NCI-H1436 (cell line): ENCODE measurements at regions not wholly inside any gene's neighbourhood (a gene's known extent, or its start where the extent isn't known, plus 50 kb on each side); places are given as distances from the start of the nearest gene placed in this dataset.

Experiments used
- DNase-seq: peaks from one replicate; lab custom pipeline; 2025; lab: John Stamatoyannopoulos, UW

DNA sequence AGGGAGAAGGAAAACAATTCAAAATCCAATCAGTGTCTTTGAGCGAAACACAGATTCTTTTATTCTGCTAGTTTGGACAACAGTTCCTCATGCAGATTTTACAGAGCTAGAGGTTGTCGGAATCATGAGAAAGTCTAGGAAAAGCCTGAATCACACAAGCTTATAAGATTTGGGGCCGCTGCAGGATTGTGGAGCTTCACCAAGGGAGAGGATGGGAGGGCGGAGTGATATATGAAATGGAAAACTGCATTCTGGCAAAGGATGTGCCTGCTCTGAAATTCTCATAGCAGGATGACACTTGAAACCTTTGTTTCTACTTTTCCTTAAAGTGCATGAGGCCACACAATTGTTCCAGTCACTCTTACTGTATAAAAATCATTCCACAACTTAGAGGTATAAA lies 134.3 kb downstream of the OR2K2 start:
- DNase-seq: no peak

DNA sequence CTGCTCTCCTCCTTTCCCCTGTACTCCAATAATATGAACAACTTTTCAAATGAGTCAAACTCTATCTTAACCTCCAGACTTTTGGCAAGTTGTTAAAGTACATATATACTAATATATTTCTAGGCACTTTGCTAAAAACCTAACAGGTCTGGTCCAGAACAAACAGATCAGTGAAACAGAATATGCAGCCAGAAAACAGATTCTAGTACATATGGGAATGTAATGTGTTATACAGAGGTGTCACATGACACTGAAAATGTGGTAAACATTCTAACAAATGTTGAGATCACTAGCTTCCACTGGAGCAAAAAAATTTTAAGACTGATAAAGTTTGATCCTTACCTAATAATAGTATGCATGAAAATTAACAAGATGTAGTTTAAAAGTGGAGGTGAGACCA lies 136.9 kb downstream of the OR2K2 start:
- no peak for DNase-seq

DNA sequence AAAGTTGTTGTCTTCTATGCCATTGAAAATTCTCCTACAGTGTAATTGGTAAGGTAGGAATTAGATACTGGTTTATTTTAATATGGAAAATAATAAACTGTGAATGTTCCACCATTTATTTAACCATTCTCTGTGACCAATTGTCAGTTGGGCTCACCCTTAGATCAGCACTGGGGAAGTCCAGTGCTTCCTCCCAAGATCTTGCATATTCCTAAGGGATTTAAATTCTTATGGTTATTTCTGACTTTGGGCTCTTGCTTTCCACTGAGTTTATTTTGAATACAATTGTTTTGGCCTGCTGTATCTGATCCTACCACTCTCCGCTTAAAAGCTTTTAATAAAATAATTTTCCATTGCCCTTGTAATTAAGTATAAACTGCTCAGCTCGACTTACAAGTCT lies 137.4 kb downstream of the OR2K2 start:
- DNase-seq: no peak

DNA sequence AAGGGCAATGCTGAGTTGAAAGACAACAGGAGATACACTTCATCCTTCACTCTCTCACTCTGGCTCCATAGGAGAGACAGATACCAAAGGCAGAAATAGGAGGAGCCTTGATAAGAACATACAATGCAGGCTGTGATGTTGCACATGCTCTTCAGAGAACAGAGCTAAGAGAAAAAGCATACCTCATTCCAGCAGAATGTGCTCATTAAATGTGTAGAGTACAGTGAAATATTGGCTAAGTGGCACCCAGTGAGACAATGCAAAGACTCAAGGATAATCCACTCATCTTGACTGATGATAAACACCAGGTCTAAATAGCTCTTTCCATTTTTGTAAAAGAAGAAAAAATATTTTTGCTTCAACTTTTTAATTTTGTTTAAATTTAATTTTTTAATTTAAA lies 139.7 kb downstream of the OR2K2 start:
- DNase-seq: no peak

DNA sequence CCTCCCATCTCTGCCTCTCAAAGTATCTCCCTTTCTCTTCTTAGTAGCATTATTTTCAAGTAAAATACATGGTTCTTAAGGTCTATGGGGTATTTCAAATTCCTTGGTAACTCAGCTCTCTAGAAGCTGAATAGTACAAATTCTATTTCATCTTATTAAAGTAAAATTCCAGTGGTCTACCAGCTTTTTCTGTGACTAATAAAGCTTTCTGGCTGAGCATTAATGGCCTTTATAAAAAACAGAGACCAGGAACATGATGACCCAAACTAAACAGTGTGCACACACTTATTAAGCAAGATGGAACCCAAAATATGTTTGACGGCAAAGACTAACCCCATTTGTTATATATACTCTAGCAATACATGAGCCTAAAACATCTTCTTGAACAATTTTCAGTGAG lies 142.6 kb downstream of the OR2K2 start:
- no peak for DNase-seq

DNA sequence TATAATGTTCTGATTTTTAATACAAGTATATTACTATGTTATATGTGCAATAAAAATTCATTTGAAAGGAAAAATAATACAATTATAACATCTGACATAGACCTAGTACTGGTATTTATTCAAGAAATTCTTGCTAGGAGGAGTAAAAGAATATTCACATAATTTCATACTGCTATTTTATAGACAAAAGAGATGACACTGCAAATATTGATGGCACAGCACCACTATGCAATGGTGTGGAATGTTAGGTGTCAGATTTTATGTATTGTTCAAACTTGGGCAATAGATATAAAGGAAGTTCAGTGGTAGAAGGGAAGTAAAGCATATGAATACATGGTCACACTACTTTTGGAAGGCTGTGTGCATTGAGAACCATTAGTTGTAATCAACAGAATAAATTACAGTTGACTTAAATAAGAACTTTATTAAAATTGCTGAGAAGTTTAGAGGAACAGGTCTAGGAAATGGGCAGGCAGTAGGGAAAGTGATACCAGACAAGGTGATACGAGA lies 143.9 kb downstream of the OR2K2 start:
- DNase-seq: no peak

DNA sequence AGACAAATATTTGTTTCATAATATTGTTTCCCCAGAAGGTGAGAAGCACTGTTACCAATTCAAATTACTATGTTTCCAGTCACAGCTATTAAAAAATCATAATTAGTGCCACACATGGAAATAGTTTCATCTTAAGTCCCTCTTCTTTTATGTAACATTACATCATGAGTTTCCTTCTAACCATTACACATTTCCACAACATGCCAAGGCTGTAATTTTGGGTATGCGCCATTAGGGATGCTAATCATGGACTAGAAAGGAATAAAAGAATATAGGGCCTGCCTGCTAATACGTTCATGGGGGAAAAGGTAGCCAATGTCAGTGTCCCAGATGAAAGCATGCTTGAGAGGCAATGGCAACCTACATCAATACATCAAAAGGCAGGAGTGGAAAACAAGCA lies 142.5 kb upstream of the LPAR1 start:
- no peak for DNase-seq

DNA sequence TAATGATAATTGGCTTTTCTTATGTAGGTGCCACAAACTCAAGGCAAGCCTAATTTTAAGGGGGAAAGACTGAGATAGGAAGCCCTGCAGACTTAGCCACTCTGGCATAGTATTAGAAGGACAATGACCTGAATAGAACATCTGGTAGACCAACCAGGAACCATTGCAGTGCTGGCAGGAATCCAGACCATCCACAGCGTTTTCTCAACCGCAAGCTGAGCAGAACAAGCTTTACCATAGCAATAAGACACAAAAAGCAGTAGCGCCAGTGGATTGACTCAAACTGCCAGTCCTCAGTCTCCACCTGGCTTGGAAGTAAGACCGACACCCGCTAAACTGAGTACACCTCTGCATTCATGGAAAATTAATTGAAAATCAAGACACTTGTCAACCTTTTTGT lies 141.3 kb upstream of the LPAR1 start:
- no peak for DNase-seq

DNA sequence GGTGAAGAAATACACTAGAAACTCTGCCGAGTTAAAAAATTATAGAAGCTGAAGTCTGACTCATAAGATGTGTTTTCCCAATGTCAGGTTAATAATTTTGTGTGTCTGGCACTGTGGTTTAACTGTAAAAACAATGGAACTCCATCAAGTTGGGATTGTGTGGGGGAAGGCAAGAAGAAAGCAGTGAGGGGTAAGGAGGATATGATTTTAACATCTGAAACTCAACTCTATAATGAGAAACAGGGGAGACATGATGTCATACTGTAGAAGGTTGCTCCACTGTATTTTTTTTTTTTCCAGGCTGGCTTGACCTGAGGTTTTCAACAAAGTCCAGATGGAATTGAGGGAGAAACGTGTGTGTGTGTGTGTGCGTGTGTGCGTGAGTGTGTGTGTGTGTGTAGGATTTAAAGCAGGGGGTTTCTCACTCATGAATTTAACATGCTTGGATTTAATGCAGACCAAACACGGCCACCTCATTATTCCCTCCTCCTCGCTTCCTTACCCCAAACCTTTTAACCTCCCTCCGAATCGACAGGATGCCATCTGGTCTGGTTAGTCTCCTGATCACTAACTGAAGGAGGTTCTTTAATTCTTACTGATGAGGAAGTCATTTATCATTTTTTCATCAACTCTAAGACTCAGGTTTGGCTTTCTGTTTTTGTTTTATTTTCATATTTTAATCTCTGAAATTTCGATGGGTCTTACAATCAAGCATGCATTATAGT lies 140.2 kb upstream of the LPAR1 start:
- no peak for DNase-seq

DNA sequence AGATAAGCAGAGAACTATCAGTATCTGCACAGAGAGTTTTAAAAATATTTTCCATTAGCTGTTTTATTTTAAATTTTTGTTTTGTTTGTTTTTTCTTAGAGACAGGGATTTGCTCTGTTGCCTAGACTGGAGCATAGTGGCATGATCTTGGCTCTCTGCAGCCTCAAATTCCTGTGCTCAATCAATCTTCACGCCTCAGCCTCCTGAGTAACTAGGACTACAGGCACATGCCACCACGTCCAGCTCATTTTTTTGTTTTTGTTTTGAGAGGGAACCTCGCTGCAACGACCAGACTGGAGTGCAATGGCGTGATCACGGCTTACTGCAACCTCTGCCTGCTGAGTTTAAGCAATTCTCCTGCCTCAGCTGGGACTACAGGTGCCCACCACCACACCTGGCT lies 138.2 kb upstream of the LPAR1 start:
- DNase-seq: no peak

DNA sequence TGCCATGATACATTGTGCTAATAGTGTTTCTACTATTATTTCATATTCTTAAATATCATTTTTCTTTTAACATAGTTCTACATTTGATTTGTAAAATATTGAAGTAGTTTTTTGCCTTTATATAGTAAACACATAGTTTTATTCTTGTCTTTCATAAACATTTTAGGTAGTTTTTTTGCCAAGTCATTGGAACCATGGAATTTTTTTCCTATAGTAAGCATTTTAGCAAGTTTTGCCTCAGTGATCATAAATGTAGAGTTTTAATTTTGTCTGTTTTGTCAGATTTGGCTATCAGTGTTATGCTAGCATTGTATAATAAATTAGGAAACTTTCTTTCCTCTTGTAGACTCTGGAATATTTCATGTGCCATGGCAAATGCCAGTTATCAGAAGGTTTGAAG lies 137.1 kb upstream of the LPAR1 start:
- no peak for DNase-seq

DNA sequence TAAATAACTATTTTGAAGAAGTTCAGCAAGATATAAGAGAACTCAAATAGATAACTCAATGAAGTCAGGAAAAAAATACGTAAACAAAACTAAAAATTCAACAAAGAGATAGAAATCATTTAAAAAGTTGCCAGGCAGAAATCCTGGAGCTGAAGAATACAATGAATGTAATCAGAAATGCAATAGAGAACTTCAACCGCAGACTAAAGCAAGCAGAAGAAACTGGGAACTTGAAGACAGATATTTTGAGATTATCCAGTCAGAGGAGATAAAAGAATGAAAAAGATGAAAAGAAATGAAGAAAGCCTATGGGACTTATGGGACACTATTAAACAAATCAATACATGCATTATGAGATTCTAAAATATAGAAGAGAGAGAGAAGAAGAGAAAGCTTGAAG lies 129.1 kb upstream of the LPAR1 start:
- no peak for DNase-seq

DNA sequence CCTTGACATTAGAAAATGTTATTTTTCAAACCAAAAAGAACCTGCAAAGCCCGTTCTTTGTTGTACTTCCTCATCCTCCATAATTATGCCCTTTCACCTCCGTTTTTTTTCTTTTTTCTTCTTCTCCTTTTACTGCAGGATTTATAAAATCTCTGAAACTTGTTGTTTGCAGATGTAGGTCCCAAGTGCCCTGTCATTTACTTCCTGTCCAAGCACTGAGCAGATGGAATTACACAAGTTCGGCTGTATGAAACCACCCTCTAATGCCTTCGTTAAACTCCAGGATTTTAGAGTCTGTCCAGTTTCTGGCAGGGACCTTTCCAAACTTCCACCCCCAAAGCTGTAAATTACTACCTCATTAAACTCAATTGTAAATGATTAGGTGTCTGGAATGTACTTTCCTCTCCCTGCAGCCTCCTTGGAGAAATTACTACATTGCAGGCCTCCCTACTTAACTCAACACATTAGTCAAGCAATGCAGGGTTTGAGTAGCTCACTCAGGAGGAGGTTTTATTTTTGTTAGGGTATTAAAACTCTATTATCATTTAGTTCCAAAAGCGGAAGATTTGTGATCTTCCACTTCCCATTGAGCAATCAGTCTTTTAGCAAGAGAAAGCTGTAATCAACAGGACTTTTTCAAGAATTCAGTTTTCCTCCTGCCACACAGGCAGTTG lies 125.6 kb upstream of the LPAR1 start:
- no peak for DNase-seq

DNA sequence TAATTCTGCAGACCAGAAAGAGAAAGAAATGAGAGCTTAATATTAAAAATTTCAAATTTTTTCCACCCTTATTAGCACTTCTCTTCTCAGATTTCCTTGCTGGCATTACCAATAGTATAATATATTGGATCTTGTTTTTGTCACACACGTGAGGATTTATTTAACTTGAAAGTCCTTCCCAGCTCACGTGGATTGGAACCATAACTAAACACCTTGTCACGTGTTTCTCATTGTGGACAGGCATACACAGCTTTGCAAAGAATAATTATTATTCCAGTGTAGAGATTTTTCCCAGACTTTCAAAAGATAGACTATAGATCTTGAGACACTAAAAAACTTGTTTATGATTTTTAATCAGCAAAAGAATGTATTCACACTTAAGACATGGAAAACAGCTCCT lies 123.8 kb upstream of the LPAR1 start:
- no peak for DNase-seq

DNA sequence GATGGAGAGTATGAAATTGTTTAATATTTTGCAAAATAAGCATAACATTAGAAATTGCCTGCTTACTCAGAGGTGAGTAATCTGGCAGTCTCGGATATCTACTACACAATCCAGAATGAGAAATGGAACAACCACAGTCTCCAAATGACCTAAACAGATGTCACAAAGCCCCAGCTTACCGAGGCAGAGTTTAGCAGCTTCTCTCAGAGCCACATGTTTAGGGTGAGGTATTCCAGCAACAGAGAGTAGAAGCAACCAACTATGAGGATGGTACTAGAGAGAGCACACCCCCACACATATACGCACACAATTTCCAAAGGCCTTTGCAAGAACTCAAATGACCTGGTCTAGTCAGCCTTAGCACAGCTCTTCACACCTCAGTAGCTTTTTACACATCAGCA lies 122.7 kb upstream of the LPAR1 start:
- DNase-seq: no peak

DNA sequence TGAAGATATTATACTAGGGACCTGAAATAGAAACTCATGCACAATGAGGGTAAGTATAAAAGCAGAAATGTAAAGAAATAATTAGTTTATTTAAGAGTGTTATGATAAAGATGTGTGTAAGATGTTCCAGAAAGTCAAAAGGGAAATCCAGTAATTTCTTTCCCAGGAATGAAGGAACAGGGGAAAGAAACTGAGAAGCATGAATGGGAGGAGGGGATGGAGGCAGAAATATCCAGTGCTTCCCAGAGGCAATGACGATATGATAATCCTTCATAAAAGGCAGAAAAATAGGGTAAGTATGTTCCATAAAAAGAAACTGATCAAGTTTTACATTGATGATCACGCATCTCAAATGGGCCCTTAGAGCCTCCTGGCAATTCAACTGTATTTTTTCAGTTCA lies 120.7 kb upstream of the LPAR1 start:
- DNase-seq: no peak

DNA sequence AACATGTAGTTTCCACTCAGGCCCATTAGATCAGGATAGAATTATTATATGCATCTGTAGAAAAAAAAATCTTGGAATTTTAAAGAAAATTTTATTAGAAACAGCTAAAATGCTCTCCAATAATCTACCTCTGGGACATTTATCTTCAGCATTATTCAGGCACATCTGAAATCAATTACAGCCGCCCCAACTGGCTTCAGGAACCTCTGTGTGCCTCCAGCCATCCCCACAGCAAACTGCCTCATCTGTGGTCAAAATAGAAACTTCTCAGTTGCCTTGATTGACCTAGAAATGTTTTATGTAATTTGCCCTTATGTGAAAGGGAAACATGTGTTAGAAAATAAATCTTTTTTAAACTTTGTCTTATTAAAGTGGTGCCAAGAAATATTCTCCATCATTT lies 120.1 kb upstream of the LPAR1 start:
- no peak for DNase-seq

DNA sequence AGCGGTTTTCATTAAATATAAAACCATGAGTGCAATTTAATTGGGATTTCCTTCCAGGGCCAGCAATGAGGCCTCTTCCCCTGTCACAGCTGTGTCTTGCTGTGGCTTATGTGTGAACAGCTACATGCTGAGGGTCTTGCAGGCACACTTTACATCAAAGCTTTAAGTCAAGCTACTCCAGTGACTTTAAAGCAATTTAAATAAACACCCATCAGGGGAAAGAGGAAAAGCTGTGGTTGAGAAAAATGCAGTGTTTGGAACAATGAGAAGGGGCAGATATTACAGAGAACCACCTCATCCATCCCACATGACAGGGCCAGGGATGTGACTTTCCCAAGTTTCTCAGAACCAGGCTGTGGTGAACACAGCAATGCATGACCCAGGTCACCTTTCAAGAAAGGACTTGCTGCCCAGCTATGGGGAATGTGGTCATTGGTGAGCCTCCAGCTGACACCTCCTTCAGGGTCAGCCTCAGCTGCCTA lies 115.9 kb upstream of the LPAR1 start:
- no peak for DNase-seq

DNA sequence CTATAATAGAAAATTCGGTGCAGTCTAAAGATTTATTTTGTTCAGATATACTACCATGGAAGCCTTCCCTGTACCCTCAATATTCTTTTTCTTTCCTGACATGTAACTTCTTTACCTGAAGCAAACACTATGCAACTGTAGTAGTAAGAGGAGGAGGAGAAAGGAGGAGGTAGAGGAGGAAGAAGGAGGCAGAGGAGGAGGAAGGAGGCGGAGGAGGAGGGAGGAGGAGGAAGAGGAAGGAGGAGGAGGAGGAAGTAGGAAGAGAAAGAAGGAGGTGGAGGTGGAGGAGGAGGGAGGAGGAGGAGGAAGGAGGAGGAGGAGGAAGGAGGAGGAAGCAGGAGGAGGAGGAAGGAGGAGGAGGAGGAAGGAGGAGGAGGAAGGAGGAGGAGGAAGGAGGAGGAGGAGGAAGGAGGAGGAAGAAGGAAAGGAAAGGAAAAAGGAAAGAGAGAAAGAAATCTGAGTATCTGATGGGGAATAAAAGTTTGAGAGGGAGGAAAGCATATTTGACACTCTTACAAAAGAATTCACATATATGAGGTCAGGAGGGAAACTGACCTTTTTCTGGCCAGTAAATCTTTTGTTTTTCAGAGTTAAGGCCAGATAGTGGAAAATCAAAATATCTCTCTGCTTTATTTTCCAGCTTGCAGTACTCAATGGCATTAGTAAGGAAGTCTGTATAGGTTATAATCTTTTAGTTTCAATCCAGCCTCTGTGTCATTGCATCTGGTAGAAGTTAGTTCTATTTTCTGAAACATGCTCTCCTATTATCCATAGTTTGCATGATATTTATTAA lies 114.5 kb upstream of the LPAR1 start:
- no peak for DNase-seq

DNA sequence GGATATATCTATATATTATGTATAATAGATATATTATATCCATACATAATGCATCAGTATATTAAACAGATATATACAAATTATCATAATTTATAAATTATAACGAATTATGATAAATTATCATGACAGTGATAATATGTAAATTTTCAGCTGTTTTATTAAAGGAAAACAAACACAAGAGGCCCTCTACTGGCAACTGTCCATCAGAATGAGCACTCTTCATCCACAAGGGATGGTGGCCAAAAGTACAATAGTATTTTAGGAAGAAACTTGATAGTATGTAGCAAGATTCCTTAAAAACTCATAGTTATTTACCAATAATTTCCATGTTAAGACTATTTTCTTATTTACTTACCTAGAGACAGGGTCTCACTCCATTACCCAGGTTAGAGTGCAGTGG lies 113.3 kb upstream of the LPAR1 start:
- no peak for DNase-seq

DNA sequence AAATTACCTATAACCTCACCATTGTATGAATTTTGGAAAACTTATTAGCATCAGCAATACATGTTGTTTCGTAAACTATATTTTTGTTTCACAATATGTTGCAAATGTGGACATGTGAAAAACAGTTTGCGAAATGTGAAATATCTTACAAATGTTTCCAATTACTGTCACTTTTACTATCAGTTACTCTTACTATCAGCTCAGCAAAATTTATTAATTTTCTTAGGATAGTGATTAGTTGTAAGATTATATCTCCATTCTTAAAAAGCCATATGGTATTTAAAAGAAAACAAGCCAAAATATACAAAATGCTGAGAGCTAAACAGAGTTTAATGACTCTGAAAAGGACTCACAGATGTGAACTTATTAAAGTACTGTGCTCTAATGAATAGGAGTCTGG lies 111.9 kb upstream of the LPAR1 start:
- DNase-seq: no peak

DNA sequence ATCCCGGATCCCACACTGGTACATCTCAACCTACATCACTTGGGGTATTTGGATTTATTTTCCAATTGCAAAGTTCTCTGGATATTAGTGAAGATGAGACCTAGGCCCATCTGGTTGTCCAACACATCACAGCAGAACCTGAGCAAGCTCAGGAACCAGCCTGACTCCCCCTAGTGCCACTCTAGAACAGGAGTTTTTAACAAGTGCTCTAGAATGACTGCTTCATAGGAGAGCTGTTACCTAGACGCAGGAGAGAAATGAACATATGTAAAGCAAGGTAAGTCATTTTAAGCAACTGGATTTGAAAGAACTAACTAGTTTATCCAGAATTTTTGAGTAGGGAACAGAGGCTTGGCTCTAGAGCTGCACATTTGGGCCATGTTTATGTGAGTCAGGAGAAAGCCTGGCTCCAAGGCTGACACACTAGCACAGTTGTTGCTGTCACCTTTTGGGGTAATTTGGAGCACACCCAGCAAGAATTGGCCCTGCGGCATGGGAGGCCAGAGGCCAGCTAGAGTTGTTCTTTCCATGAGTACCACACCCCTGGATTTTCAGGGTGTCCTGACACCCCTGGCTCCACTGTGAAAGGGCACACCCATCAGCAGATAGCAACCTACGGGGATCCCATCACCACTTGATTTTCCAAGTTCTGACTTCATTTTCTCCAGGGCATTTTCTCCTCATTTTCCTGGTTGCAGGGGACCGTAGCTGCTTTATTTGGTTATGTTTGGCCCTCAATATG lies 110.9 kb upstream of the LPAR1 start:
- DNase-seq: no peak
